DND-41 (cell line): ENCODE measurements at regions not wholly inside any gene's neighbourhood (a gene's known extent, or its start where the extent isn't known, plus 50 kb on each side); places are given as distances from the start of the nearest gene placed in this dataset.

ENCODE experiments used
- CTCF ChIP-seq: IDR thresholded peaks from 2 replicates; pipeline ENCODE4 v1.5.1; 2012; ENCODE audit warnings: borderline replicate concordance, low read length, moderate library complexity, mild to moderate bottlenecking; ENCODE audit not compliant: poor library complexity, severe bottlenecking; ENCODE audit errors: extremely low read depth
- EZH2 ChIP-seq: IDR thresholded peaks from 3 replicates; pipeline ENCODE4 v1.6.1; 2012; ENCODE audit warnings: borderline replicate concordance, low read depth, mild to moderate bottlenecking, moderate library complexity, low read length, inconsistent platforms; ENCODE audit not compliant: severe bottlenecking

GRCh38 chr13:76735641-76736040 lies 150.6 kb downstream of the KCTD12 start:
- TF ChIP-seq CTCF (no peak), EZH2 (no peak)
